GM21367 (cell line): ENCODE measurements at regions not wholly inside any gene's neighbourhood (a gene's known extent, or its start where the extent isn't known, plus 50 kb on each side); places are given as distances from the start of the nearest gene placed in this dataset.

Experiments used
- ATAC-seq: cut with Tn5 transposase; IDR thresholded peaks from one replicate; pipeline ENCODE4 v1.9.1; 2021; ENCODE audit not compliant: unreplicated experiment

DNA sequence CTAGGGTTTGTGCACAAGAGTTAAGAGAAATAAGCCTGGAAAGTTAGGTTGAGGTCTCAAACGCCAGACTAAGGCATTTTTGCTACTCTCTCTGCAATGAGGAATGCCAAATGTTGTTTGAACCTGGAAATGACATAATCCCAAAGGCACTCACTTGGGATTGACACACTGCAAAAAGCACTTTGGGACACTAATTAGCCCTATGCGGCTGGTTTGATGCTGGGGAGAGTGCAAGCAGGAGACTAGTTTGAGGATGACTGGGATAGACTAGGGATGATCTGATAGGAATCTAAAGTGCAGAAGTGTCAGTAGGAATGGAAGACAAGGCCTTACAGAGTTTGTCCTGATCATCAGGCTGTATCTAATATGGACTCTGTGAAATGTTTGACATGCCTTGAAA, 469.0 kb downstream of the SLC4A3 start:
- no peak for ATAC-seq

DNA sequence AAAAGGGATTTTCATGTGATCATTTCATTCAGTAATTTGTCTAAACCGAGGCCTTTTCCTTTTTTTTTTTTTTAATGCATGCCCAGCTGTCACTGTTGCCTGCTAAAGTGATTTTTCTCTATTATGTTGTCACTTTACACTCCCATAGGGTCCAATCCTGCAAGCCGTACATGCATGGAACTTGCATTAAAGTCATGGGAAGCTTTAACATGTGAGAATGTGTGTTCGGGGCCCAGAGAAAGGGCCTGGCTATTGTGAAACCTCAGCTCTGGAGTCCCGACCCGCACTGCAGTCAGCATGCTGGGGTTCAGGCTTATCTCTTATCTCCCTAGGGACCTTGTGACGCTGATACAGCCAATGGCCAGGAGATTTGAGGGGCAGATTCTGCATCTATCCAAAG, 474.6 kb downstream of the SLC4A3 start:
- ATAC-seq: no peak

DNA sequence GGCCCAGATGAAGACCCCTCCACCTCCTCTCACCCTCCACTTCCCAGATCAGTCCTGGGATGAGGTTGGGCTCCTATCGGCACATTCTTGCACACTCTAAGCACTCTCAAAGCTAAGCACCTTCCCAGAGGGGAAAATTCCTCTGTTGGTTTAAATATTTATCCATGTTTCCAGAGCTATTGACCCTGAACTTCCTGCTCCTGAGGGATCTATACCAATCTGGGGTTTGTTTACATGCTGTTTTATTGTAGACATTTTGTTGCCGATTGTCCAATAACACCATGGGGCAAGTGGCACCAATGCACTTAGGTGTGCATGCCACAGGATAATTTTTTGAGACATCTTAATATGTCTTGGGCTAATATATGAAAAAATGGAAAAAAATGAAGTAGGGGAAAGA, 476.2 kb downstream of the SLC4A3 start:
- no peak for ATAC-seq

DNA sequence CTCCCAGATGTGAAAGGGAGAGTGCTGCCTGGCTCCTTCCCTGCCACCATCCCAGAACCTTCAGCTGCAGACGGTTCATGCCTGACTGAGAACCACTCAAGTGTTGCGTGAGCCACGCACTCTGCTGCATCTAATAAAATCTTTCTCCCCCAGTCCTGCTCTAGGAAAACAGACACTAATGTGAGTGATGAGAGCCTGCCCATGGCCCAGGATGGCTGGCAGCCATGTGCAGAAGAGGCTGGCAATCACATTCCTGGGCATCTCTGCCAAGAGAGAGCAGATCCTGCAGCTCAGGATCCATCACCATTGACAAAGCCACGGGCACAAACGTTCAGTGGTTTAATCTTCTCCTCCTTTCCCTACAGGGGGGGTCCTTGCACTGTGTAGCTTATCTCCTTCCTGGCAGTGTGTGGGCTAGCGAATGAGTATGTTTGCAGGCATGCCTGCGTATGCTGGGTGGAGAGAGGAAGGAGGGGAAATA, 477.5 kb downstream of the SLC4A3 start:
- no peak for ATAC-seq

- ATAC-seq: no peak
These were observed 478.6 kb downstream of the SLC4A3 start for GRCh38 chr2:220106065-220106464.

DNA sequence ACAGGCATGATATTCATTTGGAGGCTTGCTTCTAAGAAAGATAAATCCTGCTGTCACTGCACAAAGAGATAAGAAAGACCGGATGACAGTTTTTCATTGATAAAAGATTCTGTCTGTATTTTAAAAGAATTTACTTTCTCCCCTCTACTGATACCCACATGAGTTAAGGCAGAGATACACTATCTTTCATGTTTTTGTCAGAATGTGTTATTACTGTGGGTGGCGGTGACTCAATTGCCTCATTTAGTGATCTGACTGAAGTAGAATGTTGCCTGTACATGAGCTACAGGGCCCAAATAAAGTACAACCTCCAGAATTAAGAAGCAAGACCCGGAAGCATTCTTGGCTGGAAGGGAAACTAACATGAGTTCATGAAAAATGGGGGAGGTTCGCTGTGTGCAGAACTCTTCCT, 480.0 kb downstream of the SLC4A3 start:
- ATAC-seq: no peak

DNA sequence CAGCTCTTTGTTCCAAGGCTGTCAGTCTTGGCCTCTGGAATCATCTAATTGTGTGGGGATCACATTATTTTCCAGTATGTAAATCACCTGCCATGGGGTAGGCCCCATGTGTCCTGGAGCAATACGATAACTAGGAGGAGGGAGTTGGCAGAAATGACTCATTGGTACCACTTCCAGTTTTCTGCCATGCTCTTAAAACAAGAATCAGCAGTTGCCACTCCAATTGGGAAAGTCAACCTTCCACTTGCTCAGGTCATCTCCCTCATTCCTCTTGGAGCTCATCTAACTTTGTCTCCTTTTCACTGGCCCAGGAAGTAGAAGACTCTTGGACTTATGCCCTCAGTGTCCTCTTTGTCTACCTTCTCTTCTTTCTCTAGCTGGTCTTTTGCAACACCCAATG, 487.0 kb downstream of the SLC4A3 start:
- ATAC-seq: no peak

DNA sequence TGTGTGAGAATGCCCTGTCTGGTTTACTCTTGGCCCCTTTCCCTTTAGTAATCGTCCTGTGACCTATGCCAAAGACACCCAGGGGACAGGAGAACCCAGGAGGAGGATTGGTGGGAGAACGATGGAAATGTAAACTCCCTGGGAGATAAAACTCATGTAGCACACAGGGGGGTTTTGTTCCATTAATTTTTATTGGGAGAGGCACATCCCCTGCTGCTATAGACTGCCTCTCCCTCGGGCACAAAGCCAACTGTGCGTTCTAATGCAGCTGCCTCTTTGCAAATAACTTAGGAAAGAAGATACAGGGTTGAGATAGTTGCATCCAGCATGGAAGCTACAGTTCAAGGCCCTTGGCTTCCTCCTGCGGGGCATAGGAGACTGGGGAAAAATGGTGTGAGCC, 489.6 kb downstream of the SLC4A3 start:
- no peak for ATAC-seq

DNA sequence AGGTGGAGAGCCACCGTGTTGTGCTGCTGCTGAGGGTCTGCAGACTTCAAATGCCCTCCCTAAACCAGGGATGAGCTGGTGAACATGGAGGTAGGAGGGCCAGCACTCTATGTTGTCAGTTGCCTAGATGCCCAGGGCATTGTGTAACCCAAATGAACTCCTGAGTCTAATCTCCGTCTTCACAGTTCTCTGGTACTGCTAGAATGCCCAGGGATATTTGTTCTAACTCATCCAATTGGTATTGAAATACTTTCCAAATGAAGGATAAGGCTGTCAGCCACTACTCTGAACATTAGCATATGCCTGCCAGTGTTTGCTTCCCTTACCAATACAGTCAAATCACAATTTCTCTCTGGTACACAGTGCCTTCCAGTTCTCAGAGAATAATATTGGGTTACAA, 492.6 kb downstream of the SLC4A3 start:
- ATAC-seq: no peak

DNA sequence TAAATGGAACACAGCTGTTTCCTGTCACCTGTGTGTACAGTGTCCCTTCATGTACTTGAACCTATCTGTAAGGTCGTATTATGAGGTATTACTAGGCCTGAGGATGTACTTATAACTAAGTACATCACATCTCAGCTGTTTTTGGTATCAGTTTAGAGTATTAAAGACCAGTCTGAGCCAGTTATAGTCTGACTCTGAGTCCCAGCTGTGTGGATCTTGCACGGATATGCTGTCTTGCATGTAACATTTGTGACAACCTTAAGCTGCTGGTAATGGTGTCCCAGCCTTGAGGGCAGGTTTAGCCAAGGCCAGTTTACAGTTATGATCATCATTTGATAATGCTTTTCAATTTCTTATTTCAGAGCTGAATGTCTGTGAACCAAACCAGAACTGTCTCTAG, 496.3 kb downstream of the SLC4A3 start:
- ATAC-seq: no peak

GRCh38 chr2:220125551-220125950, 498.1 kb downstream of the SLC4A3 start:
- no peak for ATAC-seq

- ATAC-seq: no peak
These were observed 499.9 kb downstream of the SLC4A3 start for GRCh38 chr2:220127311-220127710.

DNA sequence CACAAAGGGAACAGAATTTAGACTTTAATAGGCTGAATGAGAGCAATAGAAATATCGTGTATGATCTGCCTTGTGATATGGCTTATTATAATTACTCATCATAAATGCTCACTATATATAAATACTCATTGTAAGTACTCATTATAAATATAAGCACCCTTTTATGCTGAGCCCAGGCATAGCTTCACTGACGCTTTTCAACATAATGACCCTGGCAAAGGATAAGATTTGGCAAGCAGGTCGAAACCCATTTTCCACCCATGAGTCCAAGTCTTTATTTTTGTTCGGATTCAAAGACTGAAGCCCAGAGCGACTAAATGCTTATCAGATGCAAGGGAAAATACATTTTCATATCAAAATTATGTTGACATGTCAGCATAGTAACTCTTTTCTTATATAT, 500.4 kb downstream of the SLC4A3 start:
- no peak for ATAC-seq

DNA sequence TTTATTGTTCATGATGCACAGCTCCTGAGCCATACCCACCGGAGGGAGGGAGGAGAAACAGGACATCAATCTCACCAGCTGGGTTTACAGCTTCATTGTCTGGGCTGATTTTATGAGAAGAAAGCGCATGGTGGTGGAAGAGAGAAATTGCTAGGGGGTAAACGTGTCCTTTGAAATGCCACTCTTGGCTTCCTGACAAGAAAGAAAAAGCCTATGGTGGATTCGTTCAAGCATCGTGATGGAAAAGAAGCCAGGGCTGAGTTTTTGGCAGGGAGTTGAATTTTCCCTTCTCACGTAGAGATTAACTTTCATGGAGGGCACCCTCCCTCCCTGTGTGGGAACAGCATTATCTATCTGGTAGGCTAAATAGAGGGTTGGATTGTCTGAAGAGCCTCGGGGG, 502.0 kb downstream of the SLC4A3 start:
- ATAC-seq: no peak

- no peak for ATAC-seq
These were observed 507.5 kb downstream of the SLC4A3 start for GRCh38 chr2:220134756-220135534.

- ATAC-seq: no peak
These were observed 515.9 kb downstream of the SLC4A3 start for GRCh38 chr2:220143336-220143735.

DNA sequence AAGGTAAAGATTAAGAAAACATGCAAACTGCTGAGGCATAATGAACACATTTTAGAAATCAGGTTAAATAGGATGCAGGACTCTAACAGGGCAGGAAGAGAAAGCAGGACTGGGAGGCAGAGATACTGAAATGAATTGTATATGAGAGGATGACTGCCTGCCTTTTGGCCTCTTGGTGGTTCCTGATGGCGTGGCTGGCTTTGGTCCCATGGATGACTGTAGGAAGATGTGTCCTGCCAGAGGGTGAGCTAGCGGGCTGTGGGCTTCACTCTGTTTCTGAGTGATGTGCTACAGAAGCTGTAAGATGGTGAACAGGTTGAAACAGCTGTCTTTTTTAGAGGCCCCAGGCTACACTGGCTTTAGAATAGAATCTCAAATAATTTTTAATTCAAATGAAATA, 517.0 kb downstream of the SLC4A3 start:
- ATAC-seq: no peak

- ATAC-seq: no peak
These were observed 520.0 kb downstream of the SLC4A3 start for GRCh38 chr2:220147161-220148038.

DNA sequence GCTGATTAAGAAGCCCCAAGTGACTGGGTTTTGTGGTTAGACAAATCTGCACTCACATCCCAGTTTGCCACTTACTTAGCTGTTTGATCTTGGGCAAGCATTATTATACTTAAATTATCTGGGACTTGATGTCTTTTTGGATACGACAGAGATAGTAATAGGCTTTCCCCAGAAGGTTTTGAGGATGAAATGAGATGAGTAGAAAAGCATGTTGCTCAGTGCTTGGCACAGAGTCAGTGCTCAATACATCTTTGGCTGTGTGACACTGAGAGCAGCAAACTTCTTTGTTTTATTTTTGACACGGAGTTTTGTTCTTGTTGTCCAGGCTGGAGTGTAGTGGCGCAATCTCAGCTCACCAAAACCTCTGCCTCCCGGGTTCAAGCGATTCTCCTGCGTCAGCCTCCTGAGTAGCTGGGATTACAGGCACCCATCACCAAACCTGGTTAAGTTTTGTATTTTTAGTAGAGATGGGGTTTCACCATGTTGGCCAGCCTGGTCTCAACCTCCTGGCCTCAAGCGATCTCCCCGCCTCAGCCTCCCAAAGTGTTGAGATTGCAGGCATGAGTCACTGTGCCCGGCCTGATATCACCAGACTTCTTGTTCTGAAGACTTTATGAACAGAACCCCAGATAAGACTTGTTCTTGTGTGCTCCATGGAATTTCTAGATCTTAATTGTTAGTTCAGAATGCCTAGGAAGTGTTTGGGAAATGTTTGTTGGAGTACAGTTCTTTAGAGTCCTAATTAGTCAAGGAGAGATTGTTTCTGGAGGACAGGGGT, 521.2 kb downstream of the SLC4A3 start:
- no peak for ATAC-seq

DNA sequence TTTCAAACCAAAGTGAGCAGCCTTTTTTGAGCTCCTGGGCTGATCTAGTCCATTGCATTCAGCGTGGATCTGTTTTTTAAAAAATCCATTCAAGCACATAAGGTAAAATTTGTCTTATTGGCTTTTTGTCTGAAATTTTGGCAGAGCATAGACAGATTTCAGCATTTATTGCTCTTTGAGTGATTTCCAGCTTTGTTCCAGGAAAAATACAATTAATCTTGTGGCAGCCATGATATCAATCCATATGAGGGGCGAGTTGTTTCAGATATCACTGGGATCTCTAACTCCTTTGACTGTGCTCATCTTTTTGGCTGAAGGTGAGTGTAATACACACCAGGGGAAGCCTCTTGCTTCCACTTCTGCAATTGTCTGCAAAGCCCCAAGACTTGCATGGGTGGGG, 523.9 kb downstream of the SLC4A3 start:
- no peak for ATAC-seq

GRCh38 chr2:220152281-220152935, 525.0 kb downstream of the SLC4A3 start:
- no peak for ATAC-seq
